GM19455 (cell line): ENCODE measurements at regions not wholly inside any gene's neighbourhood (a gene's known extent, or its start where the extent isn't known, plus 50 kb on each side); places are given as distances from the start of the nearest gene placed in this dataset.

ENCODE experiments used
- ATAC-seq: cut with Tn5 transposase; IDR thresholded peaks from one replicate; pipeline ENCODE4 v1.9.1; 2021; ENCODE audit not compliant: unreplicated experiment

- ATAC-seq: no peak
Measured at GRCh38 chr1:166785987-166786386, 53.3 kb upstream of the POGK start.

GRCh38 chr1:166789286-166789685 is 50.0 kb upstream of the POGK start:
- ATAC-seq: no peak
